Stimulated activated CD8-positive, alpha-beta memory T cell treated with anti-CD3 and anti-CD28 coated beads, Interleukin-4, amount 100 ng/mL, for 4 hours (primary cell): ENCODE measurements at regions not wholly inside any gene's neighbourhood (a gene's known extent, or its start where the extent isn't known, plus 50 kb on each side); places are given as distances from the start of the nearest gene placed in this dataset.
A peak's percentile ranks its signal among the peaks of the same experiment; 100 is the strongest.

Source experiments
- DNase-seq, 2 donors: peaks; one replicate each; pipeline ENCODE4 v3.0.0-alpha.2; 2020; ENCODE audit warnings: low read depth in 2 of 2, low spot score in 1 of 2

- DNase-seq: no peak
Measured at GRCh38 chr4:74640111-74640903, 154.0 kb downstream of the BTC start.

- no peak for DNase-seq
Measured at GRCh38 chr4:74642006-74642405, 152.3 kb downstream of the BTC start.

- DNase-seq: no peak
Measured at GRCh38 chr4:74649193-74649592, 145.1 kb downstream of the BTC start.

- no peak for DNase-seq
Measured at GRCh38 chr4:74651198-74651597, 143.1 kb downstream of the BTC start.

- DNase-seq: no peak
Measured at GRCh38 chr4:74653331-74654229, 140.7 kb downstream of the BTC start.

- DNase-seq: no peak
Measured at GRCh38 chr4:74654230-74654681, 140.1 kb downstream of the BTC start.

- no peak for DNase-seq
Measured at GRCh38 chr4:74656596-74656995, 137.7 kb downstream of the BTC start.

- no peak for DNase-seq
Measured at GRCh38 chr4:74658116-74658515, 136.2 kb downstream of the BTC start.

- DNase-seq: no peak
Measured at GRCh38 chr4:74659576-74660411, 134.5 kb downstream of the BTC start.

- DNase-seq: no peak
Measured at GRCh38 chr4:74660866-74661265, 133.5 kb downstream of the BTC start.

GRCh38 chr4:74661427-74662201 lies 132.7 kb downstream of the BTC start:
- no peak for DNase-seq

GRCh38 chr4:74663631-74664030 lies 130.7 kb downstream of the BTC start:
- no peak for DNase-seq

- DNase-seq: no peak
Measured at GRCh38 chr4:74665346-74665745, 129.0 kb downstream of the BTC start.

- DNase-seq: no peak
Measured at GRCh38 chr4:74665876-74666275, 128.4 kb downstream of the BTC start.

- no peak for DNase-seq
Measured at GRCh38 chr4:74667438-74667837, 126.9 kb downstream of the BTC start.

GRCh38 chr4:74667944-74668343 lies 126.4 kb downstream of the BTC start:
- DNase-seq: no peak

- no peak for DNase-seq
Measured at GRCh38 chr4:74669702-74670101, 124.6 kb downstream of the BTC start.

- DNase-seq: no peak
Measured at GRCh38 chr4:74670583-74670982, 123.7 kb downstream of the BTC start.

GRCh38 chr4:74671080-74671698 lies 123.1 kb downstream of the BTC start:
- DNase-seq: peak in 1 of 2 donors; percentile 4

GRCh38 chr4:74674750-74675149 lies 119.6 kb downstream of the BTC start:
- DNase-seq: no peak
